ENCODE measurements at regions not wholly inside any gene's neighbourhood (a gene's known extent, or its start where the extent isn't known, plus 50 kb on each side); places are given as distances from the start of the nearest gene placed in this dataset.

DNA sequence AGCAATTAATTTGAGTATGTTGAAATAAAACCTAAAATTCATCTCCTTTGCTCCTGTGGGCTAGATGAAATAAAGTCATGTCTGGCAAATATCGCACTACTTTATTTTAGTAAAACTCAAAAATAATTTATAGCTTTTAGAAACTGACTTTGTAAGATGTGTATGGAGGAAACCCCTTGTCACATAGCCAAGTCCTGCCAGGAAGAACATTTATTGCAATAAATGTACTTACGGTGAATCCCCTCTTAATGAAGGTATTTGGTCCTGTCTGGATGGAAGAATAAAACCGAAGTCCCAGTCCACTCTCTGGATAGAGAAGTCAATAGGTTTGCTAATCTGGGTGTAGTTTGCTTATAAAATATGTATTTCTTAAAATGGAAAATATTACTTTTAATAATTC lies 1226.8 kb upstream of the MAP3K7 start:
- TF ChIP-seq, protein P1, sequence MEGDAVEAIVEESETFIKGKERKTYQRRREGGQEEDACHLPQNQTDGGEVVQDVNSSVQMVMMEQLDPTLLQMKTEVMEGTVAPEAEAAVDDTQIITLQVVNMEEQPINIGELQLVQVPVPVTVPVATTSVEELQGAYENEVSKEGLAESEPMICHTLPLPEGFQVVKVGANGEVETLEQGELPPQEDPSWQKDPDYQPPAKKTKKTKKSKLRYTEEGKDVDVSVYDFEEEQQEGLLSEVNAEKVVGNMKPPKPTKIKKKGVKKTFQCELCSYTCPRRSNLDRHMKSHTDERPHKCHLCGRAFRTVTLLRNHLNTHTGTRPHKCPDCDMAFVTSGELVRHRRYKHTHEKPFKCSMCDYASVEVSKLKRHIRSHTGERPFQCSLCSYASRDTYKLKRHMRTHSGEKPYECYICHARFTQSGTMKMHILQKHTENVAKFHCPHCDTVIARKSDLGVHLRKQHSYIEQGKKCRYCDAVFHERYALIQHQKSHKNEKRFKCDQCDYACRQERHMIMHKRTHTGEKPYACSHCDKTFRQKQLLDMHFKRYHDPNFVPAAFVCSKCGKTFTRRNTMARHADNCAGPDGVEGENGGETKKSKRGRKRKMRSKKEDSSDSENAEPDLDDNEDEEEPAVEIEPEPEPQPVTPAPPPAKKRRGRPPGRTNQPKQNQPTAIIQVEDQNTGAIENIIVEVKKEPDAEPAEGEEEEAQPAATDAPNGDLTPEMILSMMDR (conservative IDR thresholded peaks at IDR 0.05) = no peak
- TF ChIP-seq EZH2 (IDR thresholded peaks at IDR 0.05; ENCODE audit: low read depth) = no peak
